GM23338 (cell line): ENCODE measurements at regions not wholly inside any gene's neighbourhood (a gene's known extent, or its start where the extent isn't known, plus 50 kb on each side); places are given as distances from the start of the nearest gene placed in this dataset.

Source experiments
- ATAC-seq: fragments of 200-7000 bp; cut with Tn5 transposase; 3 replicates; pipeline ENCODE4 v1.9.1; 2020
- DNase-seq: peaks from one replicate; pipeline ENCODE4 v3.0.0-alpha.2; 2015; ENCODE audit warnings: low spot score
- H2AFZ ChIP-seq: fragments of 200-600 bp; sonication (generic); 2 replicates; pipeline ENCODE4 v1.8.0; 2016; ENCODE audit warnings: antibody characterized with exemption, mild to moderate bottlenecking, moderate library complexity
- H3F3A ChIP-seq: fragments of 200-600 bp; sonication (generic); replicated peaks from 2 replicates; pipeline ENCODE4 v1.8.0; 2017; ENCODE audit warnings: antibody characterized with exemption, mixed run types, low read depth
- H3K27ac ChIP-seq: fragments of 200-600 bp; sonication (generic); 2 replicates; pipeline ENCODE4 v1.6.1; 2016; ENCODE audit warnings: low read depth
- H3K27me3 ChIP-seq: fragments of 200-600 bp; sonication (generic); 2 replicates; pipeline ENCODE4 v1.8.0; 2016; ENCODE audit warnings: mild to moderate bottlenecking, mixed run types, moderate library complexity; ENCODE audit not compliant: insufficient read depth
- H3K36me3 ChIP-seq: fragments of 200-600 bp; sonication (generic); 2 replicates; pipeline ENCODE4 v1.8.0; 2016; ENCODE audit warnings: mild to moderate bottlenecking; ENCODE audit not compliant: insufficient read depth
- H3K4me1 ChIP-seq: fragments of 200-600 bp; sonication (generic); 2 replicates; pipeline ENCODE4 v1.8.0; 2016; ENCODE audit warnings: mild to moderate bottlenecking, moderate library complexity; ENCODE audit not compliant: insufficient read depth
- H3K4me2 ChIP-seq: fragments of 200-600 bp; sonication (generic); 2 replicates; pipeline ENCODE4 v1.7.1; 2017; ENCODE audit warnings: mixed run types
- H3K4me3 ChIP-seq: fragments of 200-600 bp; sonication (generic); 2 replicates; pipeline ENCODE4 v1.6.1; 2016; ENCODE audit warnings: mixed run types
- H3K79me2 ChIP-seq: fragments of 200-600 bp; sonication (generic); replicated peaks from 2 replicates; pipeline ENCODE4 v1.8.0; 2017; ENCODE audit warnings: mild to moderate bottlenecking; ENCODE audit not compliant: insufficient read depth
- H3K9me2 ChIP-seq: fragments of 200-600 bp; sonication (generic); 2 replicates; pipeline ENCODE4 v1.8.0; 2017; ENCODE audit not compliant: insufficient read depth
- H4K20me1 ChIP-seq: fragments of 200-600 bp; sonication (generic); replicated peaks from 2 replicates; pipeline ENCODE4 v1.8.0; 2017; ENCODE audit warnings: mild to moderate bottlenecking; ENCODE audit not compliant: insufficient read depth
- H3K27ac Mint-ChIP-seq: 2 replicates; pipeline ENCODE4 v1.8.0; 2020; ENCODE audit warnings: inconsistent platforms, mild to moderate bottlenecking, moderate library complexity, mixed read lengths
- H3K27me3 Mint-ChIP-seq: 3 replicates; pipeline ENCODE4 v1.8.0; 2022; ENCODE audit warnings: low read depth, mild to moderate bottlenecking, moderate library complexity, mixed read lengths, inconsistent platforms; ENCODE audit not compliant: insufficient read depth, poor library complexity
- H3K36me3 Mint-ChIP-seq: 3 replicates; pipeline ENCODE4 v1.8.0; 2021; ENCODE audit warnings: low read depth, mild to moderate bottlenecking, inconsistent platforms, moderate library complexity, mixed read lengths
- H3K4me1 Mint-ChIP-seq: 3 replicates; pipeline ENCODE4 v1.8.0; 2020; ENCODE audit warnings: mild to moderate bottlenecking, inconsistent platforms, mixed read lengths
- H3K4me3 Mint-ChIP-seq: 3 replicates; pipeline ENCODE4 v1.8.0; 2021; ENCODE audit warnings: moderate library complexity, mild to moderate bottlenecking, inconsistent platforms, mixed read lengths
- H3K9me3 Mint-ChIP-seq: 3 replicates; pipeline ENCODE4 v1.8.0; 2020; ENCODE audit warnings: moderate library complexity, mild to moderate bottlenecking, inconsistent platforms, mixed read lengths
- CREB1 ChIP-seq: fragments of 250-450 bp; sonication (Bioruptor Pico); IDR thresholded peaks from 2 replicates; pipeline ENCODE4 v1.5.0; 2020; ENCODE audit warnings: low read depth, mild to moderate bottlenecking, moderate library complexity
- EZH2 ChIP-seq: fragments of 200-600 bp; sonication (generic); IDR thresholded peaks from one replicate; pipeline ENCODE4 v1.8.0; 2017; ENCODE audit warnings: antibody characterized with exemption, mild to moderate bottlenecking, low read depth; ENCODE audit not compliant: unreplicated experiment
- NANOG ChIP-seq: IDR thresholded peaks from 2 replicates; pipeline ENCODE4 v1.6.1; 2016; ENCODE audit warnings: antibody characterized with exemption, borderline replicate concordance
- STAT1 ChIP-seq: IDR thresholded peaks from one replicate; pipeline ENCODE4 v1.6.1; 2016; ENCODE audit warnings: antibody characterized with exemption; ENCODE audit not compliant: unreplicated experiment
- ZNF114 ChIP-seq: fragments of 250-450 bp; sonication (Bioruptor Pico); IDR thresholded peaks from 2 replicates; pipeline ENCODE4 v1.5.0; 2020; ENCODE audit warnings: mild to moderate bottlenecking, moderate library complexity
- ZNF331 ChIP-seq: fragments of 250-450 bp; sonication (Bioruptor Pico); IDR thresholded peaks from 2 replicates; pipeline ENCODE4 v1.5.0; 2020; ENCODE audit warnings: low read depth, mild to moderate bottlenecking, moderate library complexity
- TF ChIP-seq, protein P1 (sequence below): fragments of 250-450 bp; sonication (Bioruptor Pico); IDR thresholded peaks from 2 replicates; pipeline ENCODE4 v1.5.0; 2020; ENCODE audit warnings: mild to moderate bottlenecking, moderate library complexity
- TF ChIP-seq, protein P2 (sequence below): IDR thresholded peaks from 2 replicates; pipeline ENCODE4 v1.6.1; 2016; ENCODE audit warnings: antibody characterized with exemption
- TF ChIP-seq, protein P3 (sequence below), 2 experiments: fragments of 200-600 bp in 1 of 2; sonication (generic) in 1 of 2; conservative IDR thresholded peaks; 2 replicates each; pipeline versions ENCODE4 v1.5.1 to v1.6.1; 2016 to 2017; ENCODE audit warnings: antibody characterized with exemption in 2 of 2, low read depth in 2 of 2, mild to moderate bottlenecking in 2 of 2, moderate library complexity in 1 of 2

DNA sequence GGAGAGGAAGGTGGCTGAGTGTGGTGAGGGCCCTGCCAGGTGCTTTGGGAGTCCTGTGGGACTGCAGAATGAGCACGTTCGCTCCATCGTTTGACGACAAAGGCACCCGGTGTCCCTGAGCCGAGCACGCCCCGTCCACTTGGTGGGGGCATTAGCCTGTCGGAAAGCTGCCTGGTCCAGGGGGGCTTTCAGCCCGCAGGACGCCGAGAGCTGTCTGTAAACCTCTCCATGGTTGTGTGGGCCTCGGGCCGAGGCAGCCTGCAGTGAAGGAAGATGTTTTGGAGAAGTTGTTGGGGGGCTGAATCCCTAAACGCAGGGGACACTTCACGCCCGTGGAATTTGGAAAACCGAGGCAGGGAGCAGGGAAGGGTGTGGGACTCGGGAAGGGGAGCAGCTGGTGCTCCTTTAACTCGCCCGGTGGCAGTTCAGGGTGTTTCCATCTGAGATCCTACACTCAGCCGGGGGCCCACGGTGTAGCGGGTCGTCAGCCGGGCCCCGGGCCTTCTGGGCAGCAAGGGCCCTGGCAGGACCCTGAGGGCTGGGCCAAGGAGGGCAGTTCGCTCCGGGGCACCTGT lies 53.8 kb downstream of the MRPL36 start (continued):
- TF ChIP-seq, protein P1, sequence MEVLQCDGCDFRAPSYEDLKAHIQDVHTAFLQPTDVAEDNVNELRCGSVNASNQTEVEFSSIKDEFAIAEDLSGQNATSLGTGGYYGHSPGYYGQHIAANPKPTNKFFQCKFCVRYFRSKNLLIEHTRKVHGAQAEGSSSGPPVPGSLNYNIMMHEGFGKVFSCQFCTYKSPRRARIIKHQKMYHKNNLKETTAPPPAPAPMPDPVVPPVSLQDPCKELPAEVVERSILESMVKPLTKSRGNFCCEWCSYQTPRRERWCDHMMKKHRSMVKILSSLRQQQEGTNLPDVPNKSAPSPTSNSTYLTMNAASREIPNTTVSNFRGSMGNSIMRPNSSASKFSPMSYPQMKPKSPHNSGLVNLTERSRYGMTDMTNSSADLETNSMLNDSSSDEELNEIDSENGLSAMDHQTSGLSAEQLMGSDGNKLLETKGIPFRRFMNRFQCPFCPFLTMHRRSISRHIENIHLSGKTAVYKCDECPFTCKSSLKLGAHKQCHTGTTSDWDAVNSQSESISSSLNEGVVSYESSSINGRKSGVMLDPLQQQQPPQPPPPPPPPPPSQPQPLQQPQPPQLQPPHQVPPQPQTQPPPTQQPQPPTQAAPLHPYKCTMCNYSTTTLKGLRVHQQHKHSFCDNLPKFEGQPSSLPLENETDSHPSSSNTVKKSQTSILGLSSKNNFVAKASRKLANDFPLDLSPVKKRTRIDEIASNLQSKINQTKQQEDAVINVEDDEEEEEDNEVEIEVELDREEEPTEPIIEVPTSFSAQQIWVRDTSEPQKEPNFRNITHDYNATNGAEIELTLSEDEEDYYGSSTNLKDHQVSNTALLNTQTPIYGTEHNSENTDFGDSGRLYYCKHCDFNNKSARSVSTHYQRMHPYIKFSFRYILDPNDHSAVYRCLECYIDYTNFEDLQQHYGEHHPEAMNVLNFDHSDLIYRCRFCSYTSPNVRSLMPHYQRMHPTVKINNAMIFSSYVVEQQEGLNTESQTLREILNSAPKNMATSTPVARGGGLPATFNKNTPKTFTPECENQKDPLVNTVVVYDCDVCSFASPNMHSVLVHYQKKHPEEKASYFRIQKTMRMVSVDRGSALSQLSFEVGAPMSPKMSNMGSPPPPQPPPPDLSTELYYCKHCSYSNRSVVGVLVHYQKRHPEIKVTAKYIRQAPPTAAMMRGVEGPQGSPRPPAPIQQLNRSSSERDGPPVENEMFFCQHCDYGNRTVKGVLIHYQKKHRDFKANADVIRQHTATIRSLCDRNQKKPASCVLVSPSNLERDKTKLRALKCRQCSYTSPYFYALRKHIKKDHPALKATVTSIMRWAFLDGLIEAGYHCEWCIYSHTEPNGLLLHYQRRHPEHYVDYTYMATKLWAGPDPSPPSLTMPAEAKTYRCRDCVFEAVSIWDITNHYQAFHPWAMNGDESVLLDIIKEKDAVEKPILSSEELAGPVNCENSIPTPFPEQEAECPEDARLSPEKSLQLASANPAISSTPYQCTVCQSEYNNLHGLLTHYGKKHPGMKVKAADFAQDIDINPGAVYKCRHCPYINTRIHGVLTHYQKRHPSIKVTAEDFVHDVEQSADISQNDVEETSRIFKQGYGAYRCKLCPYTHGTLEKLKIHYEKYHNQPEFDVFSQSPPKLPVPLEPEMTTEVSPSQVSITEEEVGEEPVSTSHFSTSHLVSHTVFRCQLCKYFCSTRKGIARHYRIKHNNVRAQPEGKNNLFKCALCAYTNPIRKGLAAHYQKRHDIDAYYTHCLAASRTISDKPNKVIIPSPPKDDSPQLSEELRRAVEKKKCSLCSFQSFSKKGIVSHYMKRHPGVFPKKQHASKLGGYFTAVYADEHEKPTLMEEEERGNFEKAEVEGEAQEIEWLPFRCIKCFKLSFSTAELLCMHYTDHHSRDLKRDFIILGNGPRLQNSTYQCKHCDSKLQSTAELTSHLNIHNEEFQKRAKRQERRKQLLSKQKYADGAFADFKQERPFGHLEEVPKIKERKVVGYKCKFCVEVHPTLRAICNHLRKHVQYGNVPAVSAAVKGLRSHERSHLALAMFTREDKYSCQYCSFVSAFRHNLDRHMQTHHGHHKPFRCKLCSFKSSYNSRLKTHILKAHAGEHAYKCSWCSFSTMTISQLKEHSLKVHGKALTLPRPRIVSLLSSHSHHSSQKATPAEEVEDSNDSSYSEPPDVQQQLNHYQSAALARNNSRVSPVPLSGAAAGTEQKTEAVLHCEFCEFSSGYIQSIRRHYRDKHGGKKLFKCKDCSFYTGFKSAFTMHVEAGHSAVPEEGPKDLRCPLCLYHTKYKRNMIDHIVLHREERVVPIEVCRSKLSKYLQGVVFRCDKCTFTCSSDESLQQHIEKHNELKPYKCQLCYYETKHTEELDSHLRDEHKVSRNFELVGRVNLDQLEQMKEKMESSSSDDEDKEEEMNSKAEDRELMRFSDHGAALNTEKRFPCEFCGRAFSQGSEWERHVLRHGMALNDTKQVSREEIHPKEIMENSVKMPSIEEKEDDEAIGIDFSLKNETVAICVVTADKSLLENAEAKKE (CRISPR knock-in tag): no peak
- TF ChIP-seq EZH2: no peak
- TF ChIP-seq ZNF331 (CRISPR knock-in tag): no peak
- TF ChIP-seq CREB1 (CRISPR knock-in tag): no peak

DNA sequence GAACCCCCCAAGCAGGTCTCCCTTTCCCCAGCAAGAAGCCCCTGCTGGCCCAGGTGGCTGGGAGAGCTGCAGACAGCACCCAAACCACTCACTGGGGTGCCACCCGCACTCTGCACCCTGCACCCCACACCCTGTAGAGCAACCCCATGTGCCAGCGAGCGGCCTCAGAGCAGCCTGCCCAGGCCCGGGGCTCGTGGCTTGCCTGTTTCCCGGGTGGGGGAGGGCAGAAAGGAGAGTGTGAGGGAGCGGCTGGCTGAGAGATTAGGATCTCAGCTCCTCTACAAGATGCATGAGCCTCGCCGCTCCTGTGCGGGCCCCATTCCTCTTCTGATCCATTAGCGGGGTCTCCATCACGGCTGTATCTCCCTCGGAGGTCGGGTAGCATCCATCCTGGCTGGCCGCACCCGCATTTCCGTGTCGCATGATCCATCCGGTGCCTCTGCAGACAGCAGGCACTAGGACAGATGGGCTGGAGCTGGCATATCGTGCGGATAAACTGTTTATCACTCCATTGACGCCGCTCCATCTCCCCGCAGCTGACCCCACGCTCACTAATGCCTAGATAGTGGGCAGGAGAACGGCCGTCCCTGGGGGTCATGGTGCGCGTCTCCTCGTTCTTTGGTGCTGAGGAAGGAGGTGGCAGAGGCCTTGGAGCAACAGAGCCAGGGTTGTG lies 54.4 kb downstream of the MRPL36 start:
- no peaks in the 10 kb centered on the region for H3K4me1 ChIP-seq
- Mint-ChIP-seq H3K27ac (no peak overlapping the region), H3K4me3 (no peak overlapping the region), H3K27me3 (peaks cover 6% of the 10 kb centered on the region), H3K9me3 (peaks cover 5% of the 10 kb centered on the region), H3K36me3 (peaks cover 5% of the 10 kb centered on the region; the same call in 2 of the 3 replicates), H3K4me1 (no peaks in the 10 kb centered on the region)
- ATAC-seq (no peak), DNase-seq (no peak)
- no peak overlapping the region for H3K4me2 ChIP-seq
- no peaks in the 10 kb centered on the region for H3K27me3 ChIP-seq
- no peak overlapping the region for H3K4me3 ChIP-seq
- no peaks in the 10 kb centered on the region for H3K36me3 ChIP-seq
- H3K79me2 ChIP-seq: no peaks in the 10 kb centered on the region
- H4K20me1 ChIP-seq: no peaks in the 10 kb centered on the region
- H3F3A ChIP-seq: no peaks in the 10 kb centered on the region
- H3K27ac ChIP-seq: no peak overlapping the region
- no peaks in the 10 kb centered on the region for H3K9me2 ChIP-seq
- H2AFZ ChIP-seq: peak overlapping the region; percentile 18; the same call in 1 of the 2 replicates
- TF ChIP-seq ZNF114 (CRISPR knock-in tag) (no peak), ZNF331 (CRISPR knock-in tag) (no peak), EZH2 (no peak), NANOG (no peak), STAT1 (no peak)
- TF ChIP-seq, protein P2, sequence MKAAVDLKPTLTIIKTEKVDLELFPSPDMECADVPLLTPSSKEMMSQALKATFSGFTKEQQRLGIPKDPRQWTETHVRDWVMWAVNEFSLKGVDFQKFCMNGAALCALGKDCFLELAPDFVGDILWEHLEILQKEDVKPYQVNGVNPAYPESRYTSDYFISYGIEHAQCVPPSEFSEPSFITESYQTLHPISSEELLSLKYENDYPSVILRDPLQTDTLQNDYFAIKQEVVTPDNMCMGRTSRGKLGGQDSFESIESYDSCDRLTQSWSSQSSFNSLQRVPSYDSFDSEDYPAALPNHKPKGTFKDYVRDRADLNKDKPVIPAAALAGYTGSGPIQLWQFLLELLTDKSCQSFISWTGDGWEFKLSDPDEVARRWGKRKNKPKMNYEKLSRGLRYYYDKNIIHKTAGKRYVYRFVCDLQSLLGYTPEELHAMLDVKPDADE: no peak
- TF ChIP-seq, protein P3, sequence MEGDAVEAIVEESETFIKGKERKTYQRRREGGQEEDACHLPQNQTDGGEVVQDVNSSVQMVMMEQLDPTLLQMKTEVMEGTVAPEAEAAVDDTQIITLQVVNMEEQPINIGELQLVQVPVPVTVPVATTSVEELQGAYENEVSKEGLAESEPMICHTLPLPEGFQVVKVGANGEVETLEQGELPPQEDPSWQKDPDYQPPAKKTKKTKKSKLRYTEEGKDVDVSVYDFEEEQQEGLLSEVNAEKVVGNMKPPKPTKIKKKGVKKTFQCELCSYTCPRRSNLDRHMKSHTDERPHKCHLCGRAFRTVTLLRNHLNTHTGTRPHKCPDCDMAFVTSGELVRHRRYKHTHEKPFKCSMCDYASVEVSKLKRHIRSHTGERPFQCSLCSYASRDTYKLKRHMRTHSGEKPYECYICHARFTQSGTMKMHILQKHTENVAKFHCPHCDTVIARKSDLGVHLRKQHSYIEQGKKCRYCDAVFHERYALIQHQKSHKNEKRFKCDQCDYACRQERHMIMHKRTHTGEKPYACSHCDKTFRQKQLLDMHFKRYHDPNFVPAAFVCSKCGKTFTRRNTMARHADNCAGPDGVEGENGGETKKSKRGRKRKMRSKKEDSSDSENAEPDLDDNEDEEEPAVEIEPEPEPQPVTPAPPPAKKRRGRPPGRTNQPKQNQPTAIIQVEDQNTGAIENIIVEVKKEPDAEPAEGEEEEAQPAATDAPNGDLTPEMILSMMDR (conservative IDR thresholded peaks at IDR 0.05; ENCODE audit: low read depth in 2 of 2): no peak
